HL-60 (cell line): ENCODE measurements at regions not wholly inside any gene's neighbourhood (a gene's known extent, or its start where the extent isn't known, plus 50 kb on each side); places are given as distances from the start of the nearest gene placed in this dataset.

Experiments
- GABPA ChIP-seq: IDR thresholded peaks from 2 replicates; pipeline ENCODE4 v1.6.1; 2012; ENCODE audit warnings: low read depth
- POLR2AphosphoS5 ChIP-seq: IDR thresholded peaks from 2 replicates; pipeline ENCODE4 v1.6.1; 2012; ENCODE audit warnings: low read depth
- SPI1 ChIP-seq: IDR thresholded peaks from 2 replicates; pipeline ENCODE4 v1.6.1; 2012; ENCODE audit warnings: low read depth, mild to moderate bottlenecking, borderline replicate concordance
- TF ChIP-seq, protein P1 (sequence below): IDR thresholded peaks from one replicate; pipeline ENCODE4 v1.5.1; 2011; ENCODE audit warnings: low read length, control low read depth, inconsistent platforms; ENCODE audit not compliant: insufficient read depth
- TF ChIP-seq, protein P2 (sequence below): IDR thresholded peaks from 2 replicates; pipeline ENCODE4 v1.6.1; 2012; ENCODE audit warnings: low read depth; ENCODE audit not compliant: insufficient replicate concordance

DNA sequence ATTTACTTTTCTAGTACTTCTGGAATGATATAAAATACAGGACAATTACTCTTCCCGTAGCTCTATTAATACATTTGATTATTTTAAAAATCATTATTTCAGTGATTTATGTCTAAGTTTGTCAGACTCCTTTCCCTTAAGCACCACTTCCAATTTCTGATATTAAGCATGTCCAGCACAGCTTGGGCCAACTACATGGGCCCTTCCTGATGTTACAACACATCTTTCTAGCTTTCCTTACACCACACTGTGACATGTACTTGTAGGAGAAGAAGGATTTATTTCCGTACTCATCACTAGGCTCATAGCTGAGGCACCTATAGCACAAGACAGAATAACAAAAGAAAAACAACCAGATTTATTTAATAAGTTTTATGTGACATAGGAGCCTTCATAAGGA is 134.8 kb upstream of the HNRNPA3 start:
- no peak for TF ChIP-seq GABPA
- TF ChIP-seq, protein P1, sequence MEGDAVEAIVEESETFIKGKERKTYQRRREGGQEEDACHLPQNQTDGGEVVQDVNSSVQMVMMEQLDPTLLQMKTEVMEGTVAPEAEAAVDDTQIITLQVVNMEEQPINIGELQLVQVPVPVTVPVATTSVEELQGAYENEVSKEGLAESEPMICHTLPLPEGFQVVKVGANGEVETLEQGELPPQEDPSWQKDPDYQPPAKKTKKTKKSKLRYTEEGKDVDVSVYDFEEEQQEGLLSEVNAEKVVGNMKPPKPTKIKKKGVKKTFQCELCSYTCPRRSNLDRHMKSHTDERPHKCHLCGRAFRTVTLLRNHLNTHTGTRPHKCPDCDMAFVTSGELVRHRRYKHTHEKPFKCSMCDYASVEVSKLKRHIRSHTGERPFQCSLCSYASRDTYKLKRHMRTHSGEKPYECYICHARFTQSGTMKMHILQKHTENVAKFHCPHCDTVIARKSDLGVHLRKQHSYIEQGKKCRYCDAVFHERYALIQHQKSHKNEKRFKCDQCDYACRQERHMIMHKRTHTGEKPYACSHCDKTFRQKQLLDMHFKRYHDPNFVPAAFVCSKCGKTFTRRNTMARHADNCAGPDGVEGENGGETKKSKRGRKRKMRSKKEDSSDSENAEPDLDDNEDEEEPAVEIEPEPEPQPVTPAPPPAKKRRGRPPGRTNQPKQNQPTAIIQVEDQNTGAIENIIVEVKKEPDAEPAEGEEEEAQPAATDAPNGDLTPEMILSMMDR: no peak
- TF ChIP-seq, protein P2, sequence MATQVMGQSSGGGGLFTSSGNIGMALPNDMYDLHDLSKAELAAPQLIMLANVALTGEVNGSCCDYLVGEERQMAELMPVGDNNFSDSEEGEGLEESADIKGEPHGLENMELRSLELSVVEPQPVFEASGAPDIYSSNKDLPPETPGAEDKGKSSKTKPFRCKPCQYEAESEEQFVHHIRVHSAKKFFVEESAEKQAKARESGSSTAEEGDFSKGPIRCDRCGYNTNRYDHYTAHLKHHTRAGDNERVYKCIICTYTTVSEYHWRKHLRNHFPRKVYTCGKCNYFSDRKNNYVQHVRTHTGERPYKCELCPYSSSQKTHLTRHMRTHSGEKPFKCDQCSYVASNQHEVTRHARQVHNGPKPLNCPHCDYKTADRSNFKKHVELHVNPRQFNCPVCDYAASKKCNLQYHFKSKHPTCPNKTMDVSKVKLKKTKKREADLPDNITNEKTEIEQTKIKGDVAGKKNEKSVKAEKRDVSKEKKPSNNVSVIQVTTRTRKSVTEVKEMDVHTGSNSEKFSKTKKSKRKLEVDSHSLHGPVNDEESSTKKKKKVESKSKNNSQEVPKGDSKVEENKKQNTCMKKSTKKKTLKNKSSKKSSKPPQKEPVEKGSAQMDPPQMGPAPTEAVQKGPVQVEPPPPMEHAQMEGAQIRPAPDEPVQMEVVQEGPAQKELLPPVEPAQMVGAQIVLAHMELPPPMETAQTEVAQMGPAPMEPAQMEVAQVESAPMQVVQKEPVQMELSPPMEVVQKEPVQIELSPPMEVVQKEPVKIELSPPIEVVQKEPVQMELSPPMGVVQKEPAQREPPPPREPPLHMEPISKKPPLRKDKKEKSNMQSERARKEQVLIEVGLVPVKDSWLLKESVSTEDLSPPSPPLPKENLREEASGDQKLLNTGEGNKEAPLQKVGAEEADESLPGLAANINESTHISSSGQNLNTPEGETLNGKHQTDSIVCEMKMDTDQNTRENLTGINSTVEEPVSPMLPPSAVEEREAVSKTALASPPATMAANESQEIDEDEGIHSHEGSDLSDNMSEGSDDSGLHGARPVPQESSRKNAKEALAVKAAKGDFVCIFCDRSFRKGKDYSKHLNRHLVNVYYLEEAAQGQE: no peak
- no peak for TF ChIP-seq POLR2AphosphoS5
- no peak for TF ChIP-seq SPI1
